ENCODE measurements at regions not wholly inside any gene's neighbourhood (a gene's known extent, or its start where the extent isn't known, plus 50 kb on each side); places are given as distances from the start of the nearest gene placed in this dataset.
"Not testable (repeated sequence)": the region's sequence is repeated elsewhere in the genome, so short reads cannot be mapped to it uniquely, and the experiment has no call there.

GRCh38 chr7:65750511-65751344 lies 122.1 kb upstream of the VKORC1L1 start:
- Histone ChIP-seq H3K4me1 (ENCODE audit: control insufficient read depth, insufficient read depth, low read length) (no peaks in the 10 kb centered on the region), H3K36me3 (ENCODE audit: control insufficient read depth, insufficient read depth, low read length) (peaks cover 4% of the 10 kb centered on the region; the same call in 1 of the 2 replicates), H3K4me3 (ENCODE audit: low read depth in 2 of 2, low read length in 2 of 2) (peak overlapping the region; percentile 95 to 100), H3K9me3 (ENCODE audit: control insufficient read depth, insufficient read depth, low read depth, low read length) (no peaks in the 10 kb centered on the region), H3K27ac (ENCODE audit: low read length) (peak overlapping the region; percentile 91), H3K27me3 (ENCODE audit: control insufficient read depth, insufficient read depth, low read length) (no peaks in the 10 kb centered on the region)
- in situ Hi-C loops (cut with HindIII; ENCODE audit: low pct_unique_long_range_greater_than_20kb, low sequenced_read_pairs) (no loop called here), intact Hi-C loops (cut with micrococcal nuclease; ENCODE audit: unreplicated experiment) (no loop called here)
- ChIA-PET POLR2A (interaction anchor here (0.6 to 0.7 kb wide), 2 partner anchors 15 to 63 kb away, joined by 3 to 4 read pairs; no protein-coding TSS in a partner anchor), CTCF (interaction anchor here (0.7 kb wide), 1 partner anchor 133 kb away, joined by 3 read pairs; no protein-coding TSS in a partner anchor)
- BruUV-seq (replicated peaks): TSS peak; percentile 81
- ATAC-seq (peak; percentile 100), DNase-seq (ENCODE audit: low read depth, low spot score) (peak; percentile 65)
- peak; percentile 90; the same call in 1 of the 2 replicates for TF ChIP-seq SIN3A (IDR thresholded peaks at IDR 0.05; ENCODE audit: borderline replicate concordance, insufficient read depth, low read depth, low read length)
- TF ChIP-seq POLR2AphosphoS5 (IDR thresholded peaks at IDR 0.05; ENCODE audit: low read depth, low read length): peak; percentile 81
- no peak for TF ChIP-seq REST (IDR thresholded peaks at IDR 0.05; ENCODE audit: insufficient read depth in 1 of 2, low read depth in 2 of 2, low read length in 1 of 2)
- peak; percentile 38; the same call in 1 of the 2 replicates for TF ChIP-seq TCF7L2 (IDR thresholded peaks at IDR 0.05; ENCODE audit: low read depth, low read length)
- no peak for TF ChIP-seq CTCF (IDR thresholded peaks at IDR 0.05)

- intact Hi-C loops (cut with micrococcal nuclease; ENCODE audit: unreplicated experiment); H3K4me1 ChIP-seq (ENCODE audit: control insufficient read depth, insufficient read depth, low read length); CTCF ChIA-PET; DNase-seq (ENCODE audit: low read depth, low spot score); H3K36me3 ChIP-seq (ENCODE audit: control insufficient read depth, insufficient read depth, low read length); H3K4me3 ChIP-seq (ENCODE audit: low read depth in 2 of 2, low read length in 2 of 2); POLR2A ChIA-PET; H3K27ac ChIP-seq (ENCODE audit: low read length); H3K9me3 ChIP-seq (ENCODE audit: control insufficient read depth, insufficient read depth, low read depth, low read length); BruUV-seq (replicated peaks); H3K27me3 ChIP-seq (ENCODE audit: control insufficient read depth, insufficient read depth, low read length); in situ Hi-C loops (cut with HindIII; ENCODE audit: low pct_unique_long_range_greater_than_20kb, low sequenced_read_pairs); ATAC-seq: not testable (repeated sequence)
Measured at GRCh38 chr7:65754070-65754469, 118.8 kb upstream of the VKORC1L1 start.

GRCh38 chr7:65758991-65759390 lies 113.9 kb upstream of the VKORC1L1 start:
- intact Hi-C loops (cut with micrococcal nuclease; ENCODE audit: unreplicated experiment); H3K4me1 ChIP-seq (ENCODE audit: control insufficient read depth, insufficient read depth, low read length); CTCF ChIA-PET; POLR2A ChIA-PET; DNase-seq (ENCODE audit: low read depth, low spot score); H3K27me3 ChIP-seq (ENCODE audit: control insufficient read depth, insufficient read depth, low read length); BruUV-seq (replicated peaks); in situ Hi-C loops (cut with HindIII; ENCODE audit: low pct_unique_long_range_greater_than_20kb, low sequenced_read_pairs); H3K9me3 ChIP-seq (ENCODE audit: control insufficient read depth, insufficient read depth, low read depth, low read length); H3K36me3 ChIP-seq (ENCODE audit: control insufficient read depth, insufficient read depth, low read length); ATAC-seq; H3K27ac ChIP-seq (ENCODE audit: low read length); H3K4me3 ChIP-seq (ENCODE audit: low read depth in 2 of 2, low read length in 2 of 2): not testable (repeated sequence)

DNA sequence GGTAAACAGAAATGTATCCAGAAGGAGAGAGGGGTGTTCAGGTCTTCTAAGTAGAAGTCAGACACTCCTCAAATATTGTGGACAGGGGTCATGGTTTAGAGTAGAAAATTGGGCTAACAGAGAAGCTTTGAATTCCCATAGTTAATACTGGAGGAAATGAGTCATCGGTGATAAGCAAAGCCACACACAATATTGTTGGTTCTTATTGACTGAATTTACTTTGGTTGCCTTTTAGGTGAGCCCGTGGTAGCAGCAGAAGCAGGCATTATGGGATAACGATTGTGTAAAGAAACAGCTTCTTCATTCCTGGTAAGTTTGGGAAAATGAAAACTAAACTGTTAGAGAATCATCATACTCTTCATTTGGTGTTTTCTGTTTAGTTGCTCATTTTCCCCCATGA lies 110.2 kb upstream of the VKORC1L1 start:
- POLR2A ChIA-PET; BruUV-seq (replicated peaks); H3K9me3 ChIP-seq (ENCODE audit: control insufficient read depth, insufficient read depth, low read depth, low read length); H3K27me3 ChIP-seq (ENCODE audit: control insufficient read depth, insufficient read depth, low read length); H3K4me1 ChIP-seq (ENCODE audit: control insufficient read depth, insufficient read depth, low read length); CTCF ChIA-PET; DNase-seq (ENCODE audit: low read depth, low spot score); H3K4me3 ChIP-seq (ENCODE audit: low read depth in 2 of 2, low read length in 2 of 2); in situ Hi-C loops (cut with HindIII; ENCODE audit: low pct_unique_long_range_greater_than_20kb, low sequenced_read_pairs); H3K36me3 ChIP-seq (ENCODE audit: control insufficient read depth, insufficient read depth, low read length); intact Hi-C loops (cut with micrococcal nuclease; ENCODE audit: unreplicated experiment): not testable (repeated sequence)
- 0 out of 2 replicates have a peak overlapping the region, but pooled peaks have one; percentile 48 for H3K27ac ChIP-seq (ENCODE audit: low read length)
- ATAC-seq: peak; percentile 83

DNA sequence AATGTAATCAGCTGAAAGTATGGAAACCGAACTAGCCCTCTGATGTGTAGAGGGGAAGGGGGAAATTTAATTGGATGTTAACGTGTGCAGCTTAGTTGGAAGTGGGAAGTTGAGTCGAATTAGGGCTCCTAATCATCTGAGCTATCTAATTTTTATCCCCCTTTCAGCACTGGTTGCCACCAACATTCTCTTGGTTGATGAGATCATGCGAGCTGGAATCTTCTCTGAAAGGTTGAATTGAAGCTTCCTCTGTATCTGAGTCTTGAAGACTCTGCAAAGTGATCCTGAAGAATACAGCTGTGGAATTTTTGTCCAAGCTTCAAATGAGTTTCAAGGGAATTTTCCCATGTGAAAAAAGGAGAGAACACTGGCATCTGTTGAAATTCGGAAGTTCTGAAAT lies 109.8 kb upstream of the VKORC1L1 start:
- TSS peak; percentile 58 for BruUV-seq (replicated peaks)

More for the DNA sequence above, 109.8 kb upstream of the VKORC1L1 start:
- POLR2A ChIA-PET; DNase-seq (ENCODE audit: low read depth, low spot score); H3K9me3 ChIP-seq (ENCODE audit: control insufficient read depth, insufficient read depth, low read depth, low read length); H3K36me3 ChIP-seq (ENCODE audit: control insufficient read depth, insufficient read depth, low read length); in situ Hi-C loops (cut with HindIII; ENCODE audit: low pct_unique_long_range_greater_than_20kb, low sequenced_read_pairs); H3K4me1 ChIP-seq (ENCODE audit: control insufficient read depth, insufficient read depth, low read length); H3K27me3 ChIP-seq (ENCODE audit: control insufficient read depth, insufficient read depth, low read length); CTCF ChIA-PET; H3K4me3 ChIP-seq (ENCODE audit: low read depth in 2 of 2, low read length in 2 of 2); ATAC-seq; intact Hi-C loops (cut with micrococcal nuclease; ENCODE audit: unreplicated experiment): not testable (repeated sequence)
- H3K27ac ChIP-seq (ENCODE audit: low read length): peak overlapping the region; percentile 48; the same call in 1 of the 2 replicates
